CD4-positive, alpha-beta T cell treated with Interleukin-6 at 100 ng/mL for 8 hours (primary cell): ENCODE measurements at regions not wholly inside any gene's neighbourhood (a gene's known extent, or its start where the extent isn't known, plus 50 kb on each side); places are given as distances from the start of the nearest gene placed in this dataset.

Source experiments
- DNase-seq: peaks from one replicate; pipeline ENCODE4 v3.0.0-alpha.2; 2020; ENCODE audit warnings: mixed read lengths, low spot score

GRCh38 chr13:105135852-105136615 lies 1399.4 kb downstream of the EFNB2 start:
- no peak for DNase-seq

GRCh38 chr13:105127732-105128131 lies 1407.7 kb downstream of the EFNB2 start:
- DNase-seq = no peak

GRCh38 chr13:105121221-105121620 lies 1414.2 kb downstream of the EFNB2 start:
- no peak for DNase-seq

- no peak for DNase-seq
Measured at GRCh38 chr13:105118426-105118985, 1417.0 kb downstream of the EFNB2 start.

GRCh38 chr13:105116966-105117365 lies 1418.5 kb downstream of the EFNB2 start:
- DNase-seq = no peak

GRCh38 chr13:105112561-105112960 lies 1422.9 kb downstream of the EFNB2 start:
- DNase-seq = no peak

GRCh38 chr13:105107781-105108180 lies 1427.7 kb downstream of the EFNB2 start:
- no peak for DNase-seq

GRCh38 chr13:105105471-105105870 lies 1430.0 kb downstream of the EFNB2 start:
- DNase-seq = no peak

GRCh38 chr13:105097521-105097920 lies 1437.9 kb downstream of the EFNB2 start:
- DNase-seq = no peak

- DNase-seq = no peak
Measured at GRCh38 chr13:105089858-105090643, 1445.4 kb downstream of the EFNB2 start.

GRCh38 chr13:105087945-105088344 lies 1447.5 kb downstream of the EFNB2 start:
- no peak for DNase-seq

GRCh38 chr13:105084931-105085330 lies 1450.5 kb downstream of the EFNB2 start:
- DNase-seq = no peak

GRCh38 chr13:105083992-105084391 lies 1451.5 kb downstream of the EFNB2 start:
- DNase-seq = no peak

GRCh38 chr13:105074755-105075154 lies 1460.7 kb downstream of the EFNB2 start:
- no peak for DNase-seq

GRCh38 chr13:105073041-105073440 lies 1462.4 kb downstream of the EFNB2 start:
- DNase-seq = no peak

- DNase-seq = no peak
Measured at GRCh38 chr13:105070452-105070851, 1465.0 kb downstream of the EFNB2 start.

GRCh38 chr13:105069106-105069505 lies 1466.4 kb downstream of the EFNB2 start:
- DNase-seq = no peak

- no peak for DNase-seq
Measured at GRCh38 chr13:105063676-105064075, 1471.8 kb downstream of the EFNB2 start.

- no peak for DNase-seq
Measured at GRCh38 chr13:105059786-105060185, 1475.7 kb downstream of the EFNB2 start.

- no peak for DNase-seq
Measured at GRCh38 chr13:105058517-105058916, 1476.9 kb downstream of the EFNB2 start.

- DNase-seq = no peak
Measured at GRCh38 chr13:105052711-105053110, 1482.8 kb downstream of the EFNB2 start.

GRCh38 chr13:105050686-105051085 lies 1484.8 kb downstream of the EFNB2 start:
- no peak for DNase-seq

GRCh38 chr13:105048677-105049076 lies 1486.8 kb downstream of the EFNB2 start:
- DNase-seq = no peak
